GM12875 (cell line): ENCODE measurements at regions not wholly inside any gene's neighbourhood (a gene's known extent, or its start where the extent isn't known, plus 50 kb on each side); places are given as distances from the start of the nearest gene placed in this dataset.
A peak's percentile ranks its signal among the peaks of the same experiment; 100 is the strongest.

Experiments
- H3K4me3 ChIP-seq: one replicate; pipeline ENCODE4 v1.5.1; 2011; ENCODE audit warnings: low read depth, low read length, control low read depth
- TF ChIP-seq, protein P1 (sequence below): IDR thresholded peaks from 2 replicates; pipeline ENCODE4 v1.5.1; 2011; ENCODE audit warnings: low read depth, mild to moderate bottlenecking, control low read depth, inconsistent platforms, low read length, moderate library complexity, borderline replicate concordance; ENCODE audit not compliant: insufficient read depth

DNA sequence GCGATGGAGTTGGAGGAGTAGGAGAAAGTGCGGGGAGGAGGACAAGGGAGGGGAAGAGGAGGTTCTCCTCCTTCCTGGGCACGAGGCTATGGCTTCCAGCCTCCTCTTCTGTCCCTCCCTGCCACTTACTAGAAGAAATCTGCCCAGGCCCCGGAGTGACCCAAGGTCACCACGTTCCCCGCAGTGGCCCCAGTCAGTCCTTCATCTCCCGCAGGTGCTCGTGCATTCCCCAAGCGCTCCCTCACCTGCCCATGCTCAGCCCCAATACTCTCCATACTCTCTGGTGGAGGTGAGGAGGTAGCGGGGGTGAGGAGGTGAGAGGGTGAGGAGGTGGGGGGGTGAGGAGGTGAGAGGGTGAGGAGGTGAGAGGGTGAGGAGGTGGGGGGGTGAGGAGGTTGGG lies 85.4 kb downstream of the CCDC185 start:
- H3K4me3 ChIP-seq: no peak overlapping the region
- TF ChIP-seq, protein P1, sequence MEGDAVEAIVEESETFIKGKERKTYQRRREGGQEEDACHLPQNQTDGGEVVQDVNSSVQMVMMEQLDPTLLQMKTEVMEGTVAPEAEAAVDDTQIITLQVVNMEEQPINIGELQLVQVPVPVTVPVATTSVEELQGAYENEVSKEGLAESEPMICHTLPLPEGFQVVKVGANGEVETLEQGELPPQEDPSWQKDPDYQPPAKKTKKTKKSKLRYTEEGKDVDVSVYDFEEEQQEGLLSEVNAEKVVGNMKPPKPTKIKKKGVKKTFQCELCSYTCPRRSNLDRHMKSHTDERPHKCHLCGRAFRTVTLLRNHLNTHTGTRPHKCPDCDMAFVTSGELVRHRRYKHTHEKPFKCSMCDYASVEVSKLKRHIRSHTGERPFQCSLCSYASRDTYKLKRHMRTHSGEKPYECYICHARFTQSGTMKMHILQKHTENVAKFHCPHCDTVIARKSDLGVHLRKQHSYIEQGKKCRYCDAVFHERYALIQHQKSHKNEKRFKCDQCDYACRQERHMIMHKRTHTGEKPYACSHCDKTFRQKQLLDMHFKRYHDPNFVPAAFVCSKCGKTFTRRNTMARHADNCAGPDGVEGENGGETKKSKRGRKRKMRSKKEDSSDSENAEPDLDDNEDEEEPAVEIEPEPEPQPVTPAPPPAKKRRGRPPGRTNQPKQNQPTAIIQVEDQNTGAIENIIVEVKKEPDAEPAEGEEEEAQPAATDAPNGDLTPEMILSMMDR: no peak

DNA sequence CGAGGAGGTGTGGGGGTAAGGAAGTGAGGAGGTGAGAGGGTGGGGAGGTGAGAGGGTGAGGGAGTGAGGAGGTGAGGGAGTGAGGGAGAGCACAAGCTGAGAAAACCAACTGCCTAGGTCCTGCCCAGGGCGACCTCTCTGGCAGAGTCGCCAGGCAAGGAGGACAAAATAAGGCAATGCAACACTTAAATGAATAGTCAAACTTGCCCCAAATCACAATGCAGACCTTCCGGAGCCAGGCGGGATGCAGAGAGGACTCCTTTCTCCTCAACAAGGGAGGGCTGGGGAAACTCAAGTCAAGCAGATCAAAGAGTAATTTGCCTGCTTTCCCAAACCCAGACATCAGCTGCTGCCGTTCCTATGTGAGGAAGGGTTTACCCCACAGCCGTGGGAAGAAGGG lies 86.0 kb downstream of the CCDC185 start:
- no peak overlapping the region for H3K4me3 ChIP-seq
- TF ChIP-seq, protein P1: no peak

DNA sequence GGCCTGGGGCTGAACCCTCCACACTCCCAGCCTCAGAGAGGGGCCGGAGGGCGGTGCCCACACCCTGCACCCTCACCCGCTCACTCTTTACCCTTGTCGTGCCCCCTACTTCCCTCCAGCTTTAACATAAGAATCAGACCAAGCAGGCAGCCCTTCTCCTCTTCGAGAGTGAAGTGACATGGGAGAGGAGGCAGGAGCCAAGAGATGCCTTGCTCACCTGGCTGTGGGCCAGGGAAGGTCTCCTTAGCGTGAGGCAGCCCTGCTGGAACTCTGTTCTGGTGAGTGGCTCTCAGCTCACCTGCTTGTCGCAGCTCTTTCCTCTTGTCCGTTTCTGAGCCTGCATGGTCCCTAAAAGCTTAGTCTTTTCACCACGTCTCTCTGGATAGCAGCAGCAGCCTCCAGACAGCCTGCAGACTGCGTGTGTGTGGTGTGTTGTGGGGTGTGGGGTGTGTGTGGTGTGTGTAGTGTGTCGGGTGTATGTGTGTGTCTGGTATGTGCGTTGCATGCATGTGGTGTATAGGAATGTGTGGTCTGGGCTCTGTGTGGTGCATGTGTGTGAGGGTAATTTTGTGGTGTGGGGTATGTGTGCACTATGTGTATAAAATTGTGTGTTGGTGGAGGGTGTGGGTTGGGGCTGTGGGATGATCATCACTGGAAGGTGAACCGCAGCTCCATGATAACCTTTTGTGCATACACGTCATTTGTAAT lies 86.7 kb downstream of the CCDC185 start:
- no peak overlapping the region for H3K4me3 ChIP-seq
- TF ChIP-seq, protein P1: no peak

DNA sequence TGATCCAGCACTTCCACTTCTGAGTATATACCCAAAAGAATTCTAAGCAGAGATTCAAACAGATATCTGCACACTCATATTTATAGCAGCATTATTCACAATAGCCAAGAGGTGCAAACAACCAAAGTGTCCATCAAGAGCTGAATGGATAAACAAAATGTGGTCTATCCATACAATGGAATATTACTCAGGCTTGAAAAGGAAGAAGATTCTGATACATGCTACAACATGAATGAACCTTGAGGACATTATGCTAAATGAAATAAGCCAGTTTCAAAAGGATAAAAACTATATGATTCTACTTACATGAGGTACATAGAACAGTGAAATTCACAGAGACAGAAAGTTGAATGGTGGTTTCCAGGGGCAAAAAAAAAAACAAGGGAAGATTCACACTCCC lies 88.9 kb downstream of the CCDC185 start:
- H3K4me3 ChIP-seq: no peak overlapping the region
- TF ChIP-seq, protein P1: no peak

DNA sequence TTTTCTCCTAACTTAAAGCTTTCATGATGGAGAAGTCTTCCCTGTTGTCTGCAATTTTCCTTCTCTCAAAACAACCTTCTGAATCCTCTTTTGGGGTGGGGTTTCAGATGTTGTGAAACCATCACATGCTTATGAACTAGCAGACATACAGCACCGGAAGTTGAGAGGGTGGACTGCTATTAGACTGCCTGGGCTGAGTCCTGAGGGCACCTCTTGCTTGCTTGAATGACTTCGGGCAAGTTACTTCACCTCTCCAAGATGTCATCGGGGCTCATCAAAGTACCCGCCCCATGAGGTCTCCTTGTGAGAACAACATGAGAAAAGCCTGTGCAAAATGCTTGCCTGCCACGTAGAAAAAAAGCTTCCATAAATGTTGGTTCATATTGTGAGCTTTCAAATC lies 89.6 kb downstream of the CCDC185 start:
- TF ChIP-seq, protein P1: no peak

DNA sequence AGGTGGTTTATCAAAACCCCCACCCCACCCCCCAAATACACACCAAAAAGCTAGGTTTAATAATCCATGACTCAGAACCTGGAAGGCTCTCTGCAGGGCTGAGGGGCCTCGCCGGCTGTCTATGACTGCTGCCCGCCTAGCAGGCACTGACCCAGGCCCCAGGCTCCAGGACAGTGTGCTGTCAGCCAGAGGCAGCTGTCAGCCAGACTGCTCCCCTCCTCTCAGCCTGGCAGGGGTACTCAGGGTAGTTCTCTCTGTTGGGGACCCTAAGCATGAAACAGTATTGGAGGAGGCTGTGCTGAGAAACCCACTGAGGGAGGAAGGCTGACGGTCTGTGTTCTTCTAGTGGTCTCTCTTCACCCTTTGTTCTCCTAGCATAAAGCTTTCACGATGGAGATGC lies 90.3 kb downstream of the CCDC185 start:
- H3K4me3 ChIP-seq: no peak overlapping the region
- TF ChIP-seq, protein P1: no peak

More for the DNA sequence above, 89.6 kb downstream of the CCDC185 start:
- no peak overlapping the region for H3K4me3 ChIP-seq

DNA sequence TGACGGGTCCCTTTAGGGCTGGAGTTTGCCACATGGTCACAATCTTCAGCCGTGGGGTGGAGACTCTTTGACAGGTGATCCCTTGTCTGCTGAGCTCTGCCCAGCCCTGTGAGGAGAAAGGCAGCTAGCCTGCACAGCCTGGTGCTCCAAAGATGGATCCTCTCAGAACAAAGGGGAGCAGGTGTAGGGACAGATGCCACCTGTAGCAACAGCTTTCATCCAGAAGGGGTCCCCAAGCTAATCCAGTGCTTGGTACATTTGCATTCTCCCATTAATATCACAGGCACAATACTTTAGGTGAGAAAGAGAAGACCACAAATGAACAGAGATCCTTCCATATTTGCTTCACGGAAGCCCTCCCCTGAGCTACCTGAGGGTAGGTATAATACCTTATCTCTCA lies 93.2 kb downstream of the CCDC185 start:
- no peak overlapping the region for H3K4me3 ChIP-seq
- TF ChIP-seq, protein P1: peak; percentile 15; the same call in 1 of the 2 replicates
